ENCODE measurements at regions not wholly inside any gene's neighbourhood (a gene's known extent, or its start where the extent isn't known, plus 50 kb on each side); places are given as distances from the start of the nearest gene placed in this dataset.

- TF ChIP-seq, protein P1, sequence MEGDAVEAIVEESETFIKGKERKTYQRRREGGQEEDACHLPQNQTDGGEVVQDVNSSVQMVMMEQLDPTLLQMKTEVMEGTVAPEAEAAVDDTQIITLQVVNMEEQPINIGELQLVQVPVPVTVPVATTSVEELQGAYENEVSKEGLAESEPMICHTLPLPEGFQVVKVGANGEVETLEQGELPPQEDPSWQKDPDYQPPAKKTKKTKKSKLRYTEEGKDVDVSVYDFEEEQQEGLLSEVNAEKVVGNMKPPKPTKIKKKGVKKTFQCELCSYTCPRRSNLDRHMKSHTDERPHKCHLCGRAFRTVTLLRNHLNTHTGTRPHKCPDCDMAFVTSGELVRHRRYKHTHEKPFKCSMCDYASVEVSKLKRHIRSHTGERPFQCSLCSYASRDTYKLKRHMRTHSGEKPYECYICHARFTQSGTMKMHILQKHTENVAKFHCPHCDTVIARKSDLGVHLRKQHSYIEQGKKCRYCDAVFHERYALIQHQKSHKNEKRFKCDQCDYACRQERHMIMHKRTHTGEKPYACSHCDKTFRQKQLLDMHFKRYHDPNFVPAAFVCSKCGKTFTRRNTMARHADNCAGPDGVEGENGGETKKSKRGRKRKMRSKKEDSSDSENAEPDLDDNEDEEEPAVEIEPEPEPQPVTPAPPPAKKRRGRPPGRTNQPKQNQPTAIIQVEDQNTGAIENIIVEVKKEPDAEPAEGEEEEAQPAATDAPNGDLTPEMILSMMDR (IDR thresholded peaks at IDR 0.05), result no peak
- TF ChIP-seq ZFX (IDR thresholded peaks at IDR 0.05; ENCODE audit: borderline replicate concordance), result no peak
Observed at GRCh38 chr14:40139657-40140056, 707.4 kb upstream of the FBXO33 start.

All from 22Rv1 (cell line).